ENCODE measurements at regions not wholly inside any gene's neighbourhood (a gene's known extent, or its start where the extent isn't known, plus 50 kb on each side); places are given as distances from the start of the nearest gene placed in this dataset.

DNA sequence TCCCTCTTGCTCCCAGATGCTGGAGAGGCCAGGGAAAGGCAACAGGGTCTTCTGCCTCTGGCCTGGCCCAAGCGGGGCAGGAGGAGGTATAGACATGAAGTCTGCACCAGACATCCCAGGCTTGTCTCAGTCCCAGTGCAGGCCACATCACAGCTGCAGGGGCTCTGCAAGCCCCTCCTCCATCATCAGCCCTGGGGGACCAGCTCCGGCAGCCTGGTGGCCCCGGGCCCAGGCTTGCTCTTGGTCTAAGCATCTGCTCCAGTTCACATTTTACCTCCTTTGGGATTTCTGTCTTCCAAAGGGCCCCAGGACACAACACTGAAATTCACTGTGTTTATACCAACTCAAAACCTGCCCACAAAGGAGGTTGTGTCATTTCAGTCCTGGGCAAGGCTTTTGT is 359.4 kb downstream of the ZNF536 start:
- Histone ChIP-seq H3K36me3 (ENCODE audit: control insufficient read depth, insufficient read depth, low read length) (no peaks in the 10 kb centered on the region), H3K27ac (ENCODE audit: insufficient read depth, low read depth, low read length, poor library complexity, severe bottlenecking) (no peak overlapping the region), H3K4me3 (ENCODE audit: insufficient read depth, low read depth, low read length) (no peak overlapping the region), H3K27me3 (ENCODE audit: control insufficient read depth, insufficient read depth, low read length, poor library complexity, severe bottlenecking) (no peaks in the 10 kb centered on the region), H3K4me1 (ENCODE audit: control insufficient read depth, insufficient read depth, low read length) (no peaks in the 10 kb centered on the region), H3K9me3 (ENCODE audit: control insufficient read depth, low read length) (no peaks in the 10 kb centered on the region)
- WGBS, 2 experiments, result 88 to 90% methylated on average over 3 of the region's 3 CpGs

DNA sequence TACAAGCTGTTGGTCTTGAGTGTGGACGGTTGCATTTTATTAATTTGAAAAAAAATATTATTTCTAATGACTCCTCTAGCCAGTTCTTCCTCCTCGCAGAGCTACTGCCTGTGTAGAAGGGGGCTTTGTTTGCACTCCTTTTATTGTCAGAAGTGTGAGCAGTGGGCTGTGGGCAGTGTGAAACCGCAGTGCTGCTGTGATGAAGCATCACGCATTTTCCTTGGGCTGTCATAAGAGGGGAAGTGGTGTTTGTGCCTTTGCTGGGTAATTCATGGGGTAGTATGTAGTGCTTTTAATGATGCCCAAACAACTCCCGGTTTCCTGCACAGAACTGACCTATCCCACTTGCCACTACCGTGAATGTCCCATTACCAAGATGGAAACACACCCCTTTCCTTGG is 357.3 kb downstream of the ZNF536 start:
- Histone ChIP-seq H3K4me1 (ENCODE audit: control insufficient read depth, insufficient read depth, low read length) (no peaks in the 10 kb centered on the region), H3K4me3 (ENCODE audit: insufficient read depth, low read depth, low read length) (no peak overlapping the region), H3K36me3 (ENCODE audit: control insufficient read depth, insufficient read depth, low read length) (no peaks in the 10 kb centered on the region), H3K27me3 (ENCODE audit: control insufficient read depth, insufficient read depth, low read length, poor library complexity, severe bottlenecking) (no peaks in the 10 kb centered on the region), H3K27ac (ENCODE audit: insufficient read depth, low read depth, low read length, poor library complexity, severe bottlenecking) (no peak overlapping the region), H3K9me3 (ENCODE audit: control insufficient read depth, low read length) (no peaks in the 10 kb centered on the region)
- WGBS, 2 experiments, result 97% methylated on average over 5 of the region's 6 CpGs

DNA sequence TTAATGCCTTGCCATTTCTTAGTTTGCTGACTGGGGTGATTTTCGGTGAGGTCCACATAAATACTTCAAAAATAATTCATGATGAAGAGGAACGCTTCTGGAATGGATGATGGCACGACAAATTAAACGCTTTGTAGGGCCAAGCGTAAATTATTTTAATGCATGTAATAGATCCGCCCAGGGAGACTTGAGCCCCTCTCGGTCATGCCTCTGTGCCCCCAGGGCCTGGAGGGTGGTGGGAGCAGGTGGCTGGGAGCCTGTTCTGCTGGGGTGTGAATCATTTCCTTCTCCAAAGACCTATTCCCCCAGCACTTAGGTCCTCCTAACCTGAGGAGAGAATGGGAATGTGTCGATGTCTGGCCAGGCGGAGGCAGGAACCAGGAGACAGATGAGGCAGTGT is 350.6 kb downstream of the ZNF536 start:
- Histone ChIP-seq H3K27ac (ENCODE audit: insufficient read depth, low read depth, low read length, poor library complexity, severe bottlenecking) (no peak overlapping the region), H3K9me3 (ENCODE audit: control insufficient read depth, low read length) (no peaks in the 10 kb centered on the region)
- 94 to 95% methylated on average over 9 of the region's 9 CpGs for WGBS, 2 experiments

DNA sequence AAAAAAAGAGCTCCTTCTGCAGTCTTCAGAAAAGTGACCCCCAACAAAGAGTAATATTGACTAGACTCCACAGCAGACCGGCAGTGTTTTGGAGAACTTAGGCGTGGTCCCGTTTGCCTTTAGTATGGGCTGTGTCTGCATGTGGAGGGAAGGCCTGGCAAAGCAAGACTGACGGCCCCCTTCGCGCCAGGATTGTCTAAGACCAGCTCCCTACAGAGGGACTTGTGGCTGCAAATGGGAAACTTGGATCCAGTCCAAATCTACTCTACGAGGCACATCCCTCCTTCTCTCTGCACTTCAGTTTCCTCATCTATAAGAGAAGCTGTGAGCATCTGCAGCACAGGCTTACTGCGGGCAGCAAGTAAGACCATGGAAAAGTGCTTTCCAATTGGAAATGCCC is 350.0 kb downstream of the ZNF536 start:
- 95 to 97% methylated on average over 8 of the region's 8 CpGs for WGBS, 2 experiments
- H3K9me3 ChIP-seq (ENCODE audit: control insufficient read depth, low read length), result no peaks in the 10 kb centered on the region
- H3K27me3 ChIP-seq (ENCODE audit: control insufficient read depth, insufficient read depth, low read length, poor library complexity, severe bottlenecking), result peaks cover 20% of the 10 kb centered on the region
- peaks cover 9% of the 10 kb centered on the region for H3K4me1 ChIP-seq (ENCODE audit: control insufficient read depth, insufficient read depth, low read length)
- no peak overlapping the region for H3K4me3 ChIP-seq (ENCODE audit: insufficient read depth, low read depth, low read length)
- no peak overlapping the region for H3K27ac ChIP-seq (ENCODE audit: insufficient read depth, low read depth, low read length, poor library complexity, severe bottlenecking)
- H3K36me3 ChIP-seq (ENCODE audit: control insufficient read depth, insufficient read depth, low read length), result no peaks in the 10 kb centered on the region

More for the DNA sequence above, 350.6 kb downstream of the ZNF536 start:
- H3K36me3 ChIP-seq (ENCODE audit: control insufficient read depth, insufficient read depth, low read length), result no peaks in the 10 kb centered on the region
- H3K27me3 ChIP-seq (ENCODE audit: control insufficient read depth, insufficient read depth, low read length, poor library complexity, severe bottlenecking), result peaks cover 20% of the 10 kb centered on the region
- no peak overlapping the region for H3K4me3 ChIP-seq (ENCODE audit: insufficient read depth, low read depth, low read length)
- H3K4me1 ChIP-seq (ENCODE audit: control insufficient read depth, insufficient read depth, low read length), result peaks cover 9% of the 10 kb centered on the region

DNA sequence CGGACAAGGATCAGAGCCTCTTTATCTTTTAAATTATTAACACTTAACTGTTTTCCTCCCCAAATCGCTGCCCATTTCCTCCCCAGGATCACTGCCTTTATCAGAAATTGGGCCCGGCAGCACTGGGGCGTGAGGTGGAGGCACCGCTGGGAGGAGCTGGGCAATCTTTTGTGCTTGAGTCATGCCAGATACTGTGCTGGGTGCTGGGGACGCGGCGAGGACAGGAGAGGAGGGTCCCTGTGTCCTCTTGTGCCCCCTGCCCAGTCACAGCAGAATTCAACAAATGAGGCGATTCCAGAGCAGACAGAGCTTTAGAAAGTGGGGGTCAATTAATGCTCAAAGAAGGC is 347.8 kb downstream of the ZNF536 start:
- H3K27me3 ChIP-seq (ENCODE audit: control insufficient read depth, insufficient read depth, low read length, poor library complexity, severe bottlenecking), result peaks cover 20% of the 10 kb centered on the region
- H3K27ac ChIP-seq (ENCODE audit: insufficient read depth, low read depth, low read length, poor library complexity, severe bottlenecking), result no peak overlapping the region
- H3K4me3 ChIP-seq (ENCODE audit: insufficient read depth, low read depth, low read length), result peak overlapping the region; percentile 50
- 21 to 25% methylated on average over 9 of the region's 9 CpGs for WGBS, 2 experiments
- no peaks in the 10 kb centered on the region for H3K9me3 ChIP-seq (ENCODE audit: control insufficient read depth, low read length)
- H3K36me3 ChIP-seq (ENCODE audit: control insufficient read depth, insufficient read depth, low read length), result no peaks in the 10 kb centered on the region
- peaks cover 9% of the 10 kb centered on the region for H3K4me1 ChIP-seq (ENCODE audit: control insufficient read depth, insufficient read depth, low read length)

DNA sequence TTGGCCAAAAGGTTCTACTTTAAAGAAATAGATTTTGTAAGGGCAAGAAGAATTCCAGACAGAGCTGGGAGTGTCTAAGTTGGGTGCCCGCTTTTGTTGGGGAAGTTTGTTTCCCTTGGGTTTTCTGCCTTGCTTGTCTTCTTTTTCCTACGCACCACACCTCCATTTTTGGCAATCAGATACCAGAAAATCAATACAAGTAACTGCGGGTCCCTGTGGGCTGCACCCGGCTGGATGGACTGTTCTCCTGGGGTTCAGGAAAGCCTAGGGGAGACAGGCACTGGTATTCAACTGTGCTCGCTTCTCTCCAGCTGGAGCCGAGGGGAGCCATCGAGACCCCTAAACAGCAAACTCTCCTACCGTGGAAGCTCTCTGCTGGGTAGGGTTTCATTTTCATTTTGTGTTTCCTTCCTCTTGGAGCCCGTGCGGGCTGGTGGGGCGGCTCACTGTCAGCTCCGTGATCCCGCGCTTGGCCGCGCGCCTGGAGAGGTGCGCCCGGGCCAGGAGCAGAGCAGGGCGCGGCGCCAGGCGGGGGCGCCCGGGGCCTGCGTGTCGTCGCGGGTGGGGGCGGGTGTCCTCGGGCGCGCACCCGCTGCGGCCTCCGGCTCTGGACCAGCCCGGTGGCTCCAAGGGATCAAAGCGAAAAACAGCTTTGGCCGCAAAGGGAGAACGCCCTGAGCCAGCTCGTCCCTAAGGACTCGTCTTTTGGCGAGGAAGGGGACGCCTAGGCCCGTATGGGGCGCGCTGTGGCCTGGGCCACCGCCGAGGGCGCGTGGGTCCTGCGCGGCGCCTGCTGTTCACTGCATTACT is 347.2 kb downstream of the ZNF536 start:
- 11 to 12% methylated on average over 54 of the region's 54 CpGs for WGBS, 2 experiments
- Histone ChIP-seq H3K36me3 (ENCODE audit: control insufficient read depth, insufficient read depth, low read length) (no peaks in the 10 kb centered on the region), H3K27me3 (ENCODE audit: control insufficient read depth, insufficient read depth, low read length, poor library complexity, severe bottlenecking) (peaks cover 20% of the 10 kb centered on the region), H3K4me3 (ENCODE audit: insufficient read depth, low read depth, low read length) (peak overlapping the region; percentile 50), H3K9me3 (ENCODE audit: control insufficient read depth, low read length) (no peaks in the 10 kb centered on the region), H3K4me1 (ENCODE audit: control insufficient read depth, insufficient read depth, low read length) (peaks cover 9% of the 10 kb centered on the region), H3K27ac (ENCODE audit: insufficient read depth, low read depth, low read length, poor library complexity, severe bottlenecking) (no peak overlapping the region)

DNA sequence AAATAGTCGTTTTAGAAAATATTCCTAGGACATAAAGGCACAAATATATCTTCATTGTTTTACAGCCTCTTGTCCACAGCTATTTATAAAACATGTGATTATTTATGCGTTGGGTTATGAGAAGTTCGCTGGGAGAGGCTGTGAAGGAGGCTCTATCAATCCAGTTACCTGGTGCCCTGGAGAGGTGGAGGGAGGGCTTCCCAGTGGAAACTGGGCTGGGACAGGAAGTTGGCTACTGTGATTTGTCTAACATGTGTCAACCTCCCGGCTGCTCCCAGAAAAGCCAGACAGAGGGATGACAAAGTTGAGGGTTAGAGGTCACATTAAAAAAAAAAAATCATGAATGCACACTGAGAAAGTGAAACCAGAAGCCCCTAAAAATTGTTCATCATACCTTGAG is 346.5 kb downstream of the ZNF536 start:
- no peak overlapping the region for H3K4me3 ChIP-seq (ENCODE audit: insufficient read depth, low read depth, low read length)

DNA sequence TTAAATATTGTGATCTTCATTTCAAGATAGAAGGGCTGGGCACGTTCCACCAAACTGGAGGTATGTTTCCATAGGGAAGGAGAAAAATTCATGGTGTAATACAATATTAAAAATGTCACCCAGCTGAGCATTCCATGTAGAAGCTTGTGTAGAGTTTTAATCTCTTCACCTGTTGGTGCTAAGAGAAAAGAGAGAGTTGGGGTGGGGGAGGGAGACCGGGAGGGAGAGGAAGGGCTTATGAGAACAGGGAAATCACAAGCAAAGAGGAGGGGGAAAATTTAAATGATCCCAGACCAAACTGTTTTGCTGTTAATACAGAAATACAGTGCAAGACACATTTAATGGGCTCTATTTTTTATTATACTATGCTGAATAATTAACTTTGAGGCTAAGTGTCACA is 345.8 kb downstream of the ZNF536 start:
- Histone ChIP-seq H3K9me3 (ENCODE audit: control insufficient read depth, low read length) (no peaks in the 10 kb centered on the region), H3K4me1 (ENCODE audit: control insufficient read depth, insufficient read depth, low read length) (peaks cover 9% of the 10 kb centered on the region), H3K27ac (ENCODE audit: insufficient read depth, low read depth, low read length, poor library complexity, severe bottlenecking) (no peak overlapping the region), H3K4me3 (ENCODE audit: insufficient read depth, low read depth, low read length) (no peak overlapping the region), H3K27me3 (ENCODE audit: control insufficient read depth, insufficient read depth, low read length, poor library complexity, severe bottlenecking) (peaks cover 20% of the 10 kb centered on the region), H3K36me3 (ENCODE audit: control insufficient read depth, insufficient read depth, low read length) (no peaks in the 10 kb centered on the region)
- 82 to 87% methylated on average over 2 of the region's 2 CpGs for WGBS, 2 experiments

More for the DNA sequence above, 346.5 kb downstream of the ZNF536 start:
- Histone ChIP-seq H3K9me3 (ENCODE audit: control insufficient read depth, low read length) (no peaks in the 10 kb centered on the region), H3K4me1 (ENCODE audit: control insufficient read depth, insufficient read depth, low read length) (peaks cover 9% of the 10 kb centered on the region), H3K27me3 (ENCODE audit: control insufficient read depth, insufficient read depth, low read length, poor library complexity, severe bottlenecking) (peaks cover 20% of the 10 kb centered on the region), H3K27ac (ENCODE audit: insufficient read depth, low read depth, low read length, poor library complexity, severe bottlenecking) (no peak overlapping the region), H3K36me3 (ENCODE audit: control insufficient read depth, insufficient read depth, low read length) (no peaks in the 10 kb centered on the region)
- 76 to 81% methylated on average over 3 to 4 of the region's 4 CpGs for WGBS, 2 experiments

DNA sequence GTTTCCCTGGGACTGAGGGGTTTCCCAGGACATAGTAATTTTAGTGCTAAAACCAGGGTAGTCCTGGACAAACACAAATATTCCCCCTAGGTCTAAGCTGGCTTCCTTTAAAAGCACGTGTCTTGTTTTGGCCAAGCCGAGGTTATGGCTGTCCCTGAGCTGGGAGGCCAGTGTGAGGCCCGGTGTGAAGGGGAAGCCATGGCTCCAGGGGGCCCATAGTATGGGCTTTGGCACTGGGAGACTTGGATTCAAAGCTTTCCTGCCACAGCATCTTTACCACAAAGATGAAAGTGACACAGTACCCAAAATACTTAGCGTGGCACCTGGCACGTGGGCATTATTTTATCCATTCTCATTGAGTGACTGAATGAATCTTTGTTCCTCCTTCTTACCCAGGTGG is 345.2 kb downstream of the ZNF536 start:
- 89 to 90% methylated on average over 5 of the region's 5 CpGs for whole genome bisulfite sequencing, 2 experiments
- Histone ChIP-seq H3K9me3 (ENCODE audit: control insufficient read depth, low read length) (no peaks in the 10 kb centered on the region), H3K4me1 (ENCODE audit: control insufficient read depth, insufficient read depth, low read length) (peaks cover 9% of the 10 kb centered on the region), H3K4me3 (ENCODE audit: insufficient read depth, low read depth, low read length) (no peak overlapping the region), H3K36me3 (ENCODE audit: control insufficient read depth, insufficient read depth, low read length) (no peaks in the 10 kb centered on the region), H3K27me3 (ENCODE audit: control insufficient read depth, insufficient read depth, low read length, poor library complexity, severe bottlenecking) (peaks cover 20% of the 10 kb centered on the region), H3K27ac (ENCODE audit: insufficient read depth, low read depth, low read length, poor library complexity, severe bottlenecking) (no peak overlapping the region)

DNA sequence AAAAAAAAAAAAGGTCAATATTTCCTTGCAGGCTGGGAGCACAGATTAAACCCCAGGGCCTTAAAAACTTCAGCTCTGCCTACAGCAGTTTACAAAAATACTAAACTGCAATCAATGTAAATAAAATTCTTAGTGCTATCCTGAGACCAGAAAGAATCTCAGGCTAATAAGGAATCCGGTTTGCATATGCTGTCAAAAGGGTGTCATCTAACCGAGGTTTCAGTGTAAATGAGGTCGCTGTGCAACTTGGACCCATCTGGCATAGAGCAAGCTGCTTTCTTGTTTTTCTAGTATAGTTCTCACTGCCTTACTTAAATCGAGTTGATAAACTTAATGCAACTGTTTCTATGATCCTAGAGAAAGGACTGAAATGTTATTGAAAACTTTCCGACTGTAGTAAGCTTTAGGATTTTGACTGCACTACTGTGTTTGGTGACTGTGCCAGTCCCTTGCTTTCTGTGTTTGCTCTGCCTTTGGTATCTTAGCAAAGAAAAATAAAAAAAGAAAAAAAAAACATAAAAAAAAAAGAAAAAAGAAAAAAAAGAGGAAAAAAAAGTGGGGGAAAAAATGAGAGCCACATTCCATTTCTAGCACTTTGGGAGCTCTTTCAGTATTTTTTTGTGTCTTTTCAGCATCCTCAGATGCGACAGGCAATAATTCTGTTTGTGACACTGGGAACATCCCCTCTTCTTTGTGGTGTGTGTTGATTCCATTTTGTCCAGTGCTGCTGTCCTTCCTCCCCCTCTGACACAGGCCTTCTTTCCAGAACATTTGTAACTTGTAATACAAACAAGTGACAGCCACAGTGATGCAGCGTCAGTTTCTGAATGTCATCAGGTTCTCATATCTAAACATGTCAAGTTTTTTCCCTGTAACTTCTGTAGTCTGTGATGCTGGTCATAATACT is 340.5 kb downstream of the ZNF536 start:
- Histone ChIP-seq H3K27ac (ENCODE audit: insufficient read depth, low read depth, low read length, poor library complexity, severe bottlenecking) (no peak overlapping the region), H3K9me3 (ENCODE audit: control insufficient read depth, low read length) (no peaks in the 10 kb centered on the region), H3K4me1 (ENCODE audit: control insufficient read depth, insufficient read depth, low read length) (peaks cover 4% of the 10 kb centered on the region), H3K27me3 (ENCODE audit: control insufficient read depth, insufficient read depth, low read length, poor library complexity, severe bottlenecking) (no peaks in the 10 kb centered on the region), H3K4me3 (ENCODE audit: insufficient read depth, low read depth, low read length) (no peak overlapping the region), H3K36me3 (ENCODE audit: control insufficient read depth, insufficient read depth, low read length) (no peaks in the 10 kb centered on the region)
- 89 to 93% methylated on average over 7 of the region's 7 CpGs for WGBS, 2 experiments
